Endothelial cell of umbilical vein (primary cell): ENCODE measurements at regions not wholly inside any gene's neighbourhood (a gene's known extent, or its start where the extent isn't known, plus 50 kb on each side); places are given as distances from the start of the nearest gene placed in this dataset.

Experiments
- BruUV-seq: library from RNA; stranded (reverse); fragments of 400-500 nt; replicated peaks from 2 replicates; lab custom pipeline; 2021; lab: Mats Ljungman, UMichigan
- CTCF ChIA-PET: fragments of 300-600, 350-600 bp; sonication (Branson Sonifier 250); formaldehyde crosslinking; loops from one replicate; lab custom pipeline; 2021; ENCODE audit warnings: antibody characterized with exemption, inconsistent platforms; lab: Charles Lee
- POLR2A ChIA-PET: fragments of 300-600, 350-600 bp; sonication (Branson Sonifier 250); formaldehyde crosslinking; loops from one replicate; lab custom pipeline; 2021; ENCODE audit warnings: antibody characterized with exemption, inconsistent platforms; lab: Charles Lee
- DNase-seq: peaks from one replicate; pipeline ENCODE4 v3.0.0-alpha.2; 2011; ENCODE audit warnings: low read depth, low spot score
- FAIRE-seq: peaks from 2 replicates; lab custom pipeline; 2011; peaks lifted over from hg19 to GRCh38; lab: Jason Lieb, UNC
- H2AFZ ChIP-seq: 2 replicates; pipeline ENCODE4 v1.6.0; 2012; ENCODE audit warnings: low read depth, low read length, control low read depth, inconsistent platforms
- H3K27ac ChIP-seq: 2 replicates; pipeline ENCODE4 v1.5.1; 2011; ENCODE audit warnings: low read depth, mild to moderate bottlenecking, control low read depth, low read length, moderate library complexity; ENCODE audit not compliant: insufficient read depth
- H3K27me3 ChIP-seq, 2 experiments: 2 replicates each; pipeline versions ENCODE4 v1.6.0 to v1.6.1; 2011; ENCODE audit warnings: low read length in 2 of 2, mixed read lengths in 1 of 2; ENCODE audit not compliant: control insufficient read depth in 2 of 2, insufficient read depth in 2 of 2
- H3K36me3 ChIP-seq, 2 experiments: 2 replicates in 1 of 2; 3 replicates in 1 of 2; pipeline ENCODE4 v1.5.1; 2011; ENCODE audit warnings: low read length in 2 of 2, mild to moderate bottlenecking in 1 of 2, moderate library complexity in 1 of 2; ENCODE audit not compliant: control insufficient read depth in 2 of 2, insufficient read depth in 2 of 2; ENCODE audit errors: extremely low read depth in 1 of 2
- H3K4me1 ChIP-seq: 3 replicates; pipeline ENCODE4 v1.5.1; 2011; ENCODE audit warnings: mild to moderate bottlenecking, low read length; ENCODE audit not compliant: control insufficient read depth, insufficient read depth; ENCODE audit errors: extremely low read depth
- H3K4me2 ChIP-seq: 2 replicates; pipeline ENCODE4 v1.6.1; 2011; ENCODE audit warnings: low read length, control low read depth, mixed read lengths; ENCODE audit not compliant: insufficient read depth
- H3K4me3 ChIP-seq, 3 experiments: fragments of 200-600 bp in 1 of 3; sonication (generic), shearing (Covaris generic) in 1 of 3; replicated peaks in 1 of 3; 2 replicates each; pipeline ENCODE4 v1.5.1; 2011 to 2016; ENCODE audit warnings: control low read depth in 3 of 3, low read length in 3 of 3, mild to moderate bottlenecking in 2 of 3, inconsistent platforms in 1 of 3, low read depth in 1 of 3, moderate library complexity in 1 of 3; ENCODE audit not compliant: insufficient read depth in 1 of 3
- H3K79me2 ChIP-seq: 2 replicates; pipeline ENCODE4 v1.6.0; 2012; ENCODE audit warnings: low read length, inconsistent platforms; ENCODE audit not compliant: control insufficient read depth, insufficient read depth
- H3K9ac ChIP-seq: replicated peaks from 2 replicates; pipeline ENCODE3; 2011; ENCODE audit warnings: low read length, control low read depth; ENCODE audit not compliant: insufficient read depth; ENCODE audit errors: extremely low read depth
- H3K9me1 ChIP-seq: replicated peaks from 3 replicates; pipeline ENCODE4 v1.6.0; 2011; ENCODE audit warnings: mild to moderate bottlenecking, low read length; ENCODE audit not compliant: control insufficient read depth, insufficient read depth; ENCODE audit errors: extremely low read depth
- H3K9me3 ChIP-seq: replicated peaks from 2 replicates; pipeline ENCODE4 v1.5.1; 2012; ENCODE audit warnings: low read length, inconsistent platforms; ENCODE audit not compliant: control insufficient read depth, insufficient read depth
- H4K20me1 ChIP-seq: replicated peaks from 2 replicates; pipeline ENCODE3; 2011; ENCODE audit warnings: mild to moderate bottlenecking, low read length; ENCODE audit not compliant: control insufficient read depth, insufficient read depth; ENCODE audit errors: extremely low read depth
- CTCF ChIP-seq, 2 donors: IDR thresholded peaks; 1 replicate in 1 of 2; 2 replicates in 1 of 2; pipeline ENCODE4 v1.5.1; 2011; ENCODE audit warnings: low read length in 2 of 2, mild to moderate bottlenecking in 2 of 2, moderate library complexity in 2 of 2, control low read depth in 1 of 2, inconsistent platforms in 1 of 2, low read depth in 1 of 2; ENCODE audit not compliant: insufficient read depth in 1 of 2; ENCODE audit errors: extremely low read depth in 1 of 2
- EZH2 ChIP-seq: IDR thresholded peaks from 2 replicates; pipeline ENCODE4 v1.6.1; 2012; ENCODE audit warnings: borderline replicate concordance, low read depth, mild to moderate bottlenecking, moderate library complexity, low read length, inconsistent platforms; ENCODE audit not compliant: severe bottlenecking
- FOS ChIP-seq: IDR thresholded peaks from 2 replicates; pipeline ENCODE4 v1.6.1; 2011; ENCODE audit warnings: mild to moderate bottlenecking, low read length, moderate library complexity, borderline replicate concordance; ENCODE audit not compliant: insufficient read depth
- GATA2 ChIP-seq: IDR thresholded peaks from 2 replicates; pipeline ENCODE4 v1.7.0; 2011; ENCODE audit warnings: low read depth, mild to moderate bottlenecking, moderate library complexity, mixed read lengths, low read length; ENCODE audit not compliant: insufficient read length, insufficient read depth
- JUN ChIP-seq: IDR thresholded peaks from 2 replicates; pipeline ENCODE4 v1.6.1; 2011; ENCODE audit warnings: borderline replicate concordance, low read depth; ENCODE audit not compliant: insufficient read length, insufficient read depth
- MAX ChIP-seq: IDR thresholded peaks from 2 replicates; pipeline ENCODE4 v1.6.1; 2011; ENCODE audit not compliant: insufficient read depth, insufficient read length
- MYC ChIP-seq: IDR thresholded peaks from one replicate; pipeline ENCODE4 v1.6.1; 2011; ENCODE audit warnings: mild to moderate bottlenecking, low read depth, low read length
- POLR2A ChIP-seq: IDR thresholded peaks from 2 replicates; pipeline ENCODE4 v1.6.1; 2012; ENCODE audit warnings: low read depth, mild to moderate bottlenecking, control low read depth, low read length
- POLR2AphosphoS5 ChIP-seq: IDR thresholded peaks from 2 replicates; pipeline ENCODE4 v1.6.1; 2012; ENCODE audit warnings: low read depth, mild to moderate bottlenecking, control low read depth, low read length, moderate library complexity; ENCODE audit not compliant: insufficient read depth
- dilution Hi-C: fragments of 300-500 bp; cut with MboI; formaldehyde crosslinking; loops from one replicate; pipeline ENCODE4 v1.15.0; 2019; ENCODE audit warnings: low sequenced_read_pairs; ENCODE audit not compliant: extremely low pct_ligation_motif_present
- intact Hi-C: fragments of 100-400 bp; cut with micrococcal nuclease; formaldehyde crosslinking; loops from one replicate; pipeline ENCODE4 v1.10.0; 2022

GRCh38 chr22:27517361-27518155 is 284.0 kb downstream of the MN1 start:
- no peak overlapping the region for H3K4me3 ChIP-seq
- no peaks in the 10 kb centered on the region for H3K36me3 ChIP-seq
- no peaks in the 10 kb centered on the region for H3K27me3 ChIP-seq
- no peak overlapping the region for H3K27ac ChIP-seq
- no peaks in the 10 kb centered on the region for H4K20me1 ChIP-seq
- H3K79me2 ChIP-seq, result no peaks in the 10 kb centered on the region
- intact Hi-C loops (loop anchor here (10.0 kb wide), 1 partner anchor 287 kb away; the partner anchor contains the start of gene MN1), dilution Hi-C loops (no loop called here)
- FAIRE-seq (no peak), DNase-seq (no peak)
- no TSS peak for BruUV-seq
- H3K9me1 ChIP-seq, result no peaks in the 10 kb centered on the region
- H3K9ac ChIP-seq, result no peak overlapping the region
- H3K4me1 ChIP-seq, result peaks cover 7% of the 10 kb centered on the region
- no peak overlapping the region for H2AFZ ChIP-seq
- H3K4me2 ChIP-seq, result no peak overlapping the region
- CTCF ChIA-PET, result no interaction called here
- no peak for TF ChIP-seq GATA2
- no peak for TF ChIP-seq POLR2A
- TF ChIP-seq CTCF (IDR thresholded peaks at IDR 0.05; ENCODE audit: extremely low read depth in 1 of 2, insufficient read depth in 1 of 2, low read depth in 1 of 2, low read length in 2 of 2), result no peak
- TF ChIP-seq EZH2, result no peak
- TF ChIP-seq MAX, result no peak
- no peak for TF ChIP-seq JUN
- TF ChIP-seq FOS, result no peak
- no peak for TF ChIP-seq POLR2AphosphoS5
- no peak for TF ChIP-seq MYC
- H3K9me3 ChIP-seq, result no peaks in the 10 kb centered on the region
- POLR2A ChIA-PET, result no interaction called here
